ENCODE measurements at regions not wholly inside any gene's neighbourhood (a gene's known extent, or its start where the extent isn't known, plus 50 kb on each side); places are given as distances from the start of the nearest gene placed in this dataset.

DNA sequence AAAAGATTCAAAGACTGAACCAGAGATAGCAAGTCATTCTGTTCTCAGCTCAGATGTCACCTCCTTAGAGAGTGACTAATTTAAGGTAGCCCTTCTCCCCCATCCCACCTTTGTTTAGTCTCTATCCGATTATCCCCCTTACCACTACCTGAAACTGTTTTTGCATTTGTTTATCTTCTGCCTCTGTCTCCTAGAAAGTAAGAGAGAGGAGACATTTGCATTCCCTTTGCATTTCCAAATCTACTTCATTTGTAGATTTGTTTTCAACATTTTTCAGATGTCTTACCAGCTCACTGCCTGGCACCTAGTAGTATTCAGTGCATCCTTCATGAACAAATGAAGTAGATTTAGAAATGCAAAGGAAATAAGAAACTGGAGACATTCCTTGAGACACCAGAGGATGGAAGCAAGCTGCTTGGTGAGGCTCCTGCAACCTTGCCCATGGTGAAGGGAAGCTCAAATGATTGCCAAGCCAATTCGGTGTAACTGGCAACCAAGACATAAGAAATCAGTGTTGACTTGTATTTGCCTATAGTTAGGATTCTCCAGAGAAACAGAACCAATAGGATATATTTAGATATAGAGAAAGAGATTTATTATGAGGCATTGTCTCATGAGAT lies 385.7 kb downstream of the STK39 start (continued):
- TF ChIP-seq, protein P1, sequence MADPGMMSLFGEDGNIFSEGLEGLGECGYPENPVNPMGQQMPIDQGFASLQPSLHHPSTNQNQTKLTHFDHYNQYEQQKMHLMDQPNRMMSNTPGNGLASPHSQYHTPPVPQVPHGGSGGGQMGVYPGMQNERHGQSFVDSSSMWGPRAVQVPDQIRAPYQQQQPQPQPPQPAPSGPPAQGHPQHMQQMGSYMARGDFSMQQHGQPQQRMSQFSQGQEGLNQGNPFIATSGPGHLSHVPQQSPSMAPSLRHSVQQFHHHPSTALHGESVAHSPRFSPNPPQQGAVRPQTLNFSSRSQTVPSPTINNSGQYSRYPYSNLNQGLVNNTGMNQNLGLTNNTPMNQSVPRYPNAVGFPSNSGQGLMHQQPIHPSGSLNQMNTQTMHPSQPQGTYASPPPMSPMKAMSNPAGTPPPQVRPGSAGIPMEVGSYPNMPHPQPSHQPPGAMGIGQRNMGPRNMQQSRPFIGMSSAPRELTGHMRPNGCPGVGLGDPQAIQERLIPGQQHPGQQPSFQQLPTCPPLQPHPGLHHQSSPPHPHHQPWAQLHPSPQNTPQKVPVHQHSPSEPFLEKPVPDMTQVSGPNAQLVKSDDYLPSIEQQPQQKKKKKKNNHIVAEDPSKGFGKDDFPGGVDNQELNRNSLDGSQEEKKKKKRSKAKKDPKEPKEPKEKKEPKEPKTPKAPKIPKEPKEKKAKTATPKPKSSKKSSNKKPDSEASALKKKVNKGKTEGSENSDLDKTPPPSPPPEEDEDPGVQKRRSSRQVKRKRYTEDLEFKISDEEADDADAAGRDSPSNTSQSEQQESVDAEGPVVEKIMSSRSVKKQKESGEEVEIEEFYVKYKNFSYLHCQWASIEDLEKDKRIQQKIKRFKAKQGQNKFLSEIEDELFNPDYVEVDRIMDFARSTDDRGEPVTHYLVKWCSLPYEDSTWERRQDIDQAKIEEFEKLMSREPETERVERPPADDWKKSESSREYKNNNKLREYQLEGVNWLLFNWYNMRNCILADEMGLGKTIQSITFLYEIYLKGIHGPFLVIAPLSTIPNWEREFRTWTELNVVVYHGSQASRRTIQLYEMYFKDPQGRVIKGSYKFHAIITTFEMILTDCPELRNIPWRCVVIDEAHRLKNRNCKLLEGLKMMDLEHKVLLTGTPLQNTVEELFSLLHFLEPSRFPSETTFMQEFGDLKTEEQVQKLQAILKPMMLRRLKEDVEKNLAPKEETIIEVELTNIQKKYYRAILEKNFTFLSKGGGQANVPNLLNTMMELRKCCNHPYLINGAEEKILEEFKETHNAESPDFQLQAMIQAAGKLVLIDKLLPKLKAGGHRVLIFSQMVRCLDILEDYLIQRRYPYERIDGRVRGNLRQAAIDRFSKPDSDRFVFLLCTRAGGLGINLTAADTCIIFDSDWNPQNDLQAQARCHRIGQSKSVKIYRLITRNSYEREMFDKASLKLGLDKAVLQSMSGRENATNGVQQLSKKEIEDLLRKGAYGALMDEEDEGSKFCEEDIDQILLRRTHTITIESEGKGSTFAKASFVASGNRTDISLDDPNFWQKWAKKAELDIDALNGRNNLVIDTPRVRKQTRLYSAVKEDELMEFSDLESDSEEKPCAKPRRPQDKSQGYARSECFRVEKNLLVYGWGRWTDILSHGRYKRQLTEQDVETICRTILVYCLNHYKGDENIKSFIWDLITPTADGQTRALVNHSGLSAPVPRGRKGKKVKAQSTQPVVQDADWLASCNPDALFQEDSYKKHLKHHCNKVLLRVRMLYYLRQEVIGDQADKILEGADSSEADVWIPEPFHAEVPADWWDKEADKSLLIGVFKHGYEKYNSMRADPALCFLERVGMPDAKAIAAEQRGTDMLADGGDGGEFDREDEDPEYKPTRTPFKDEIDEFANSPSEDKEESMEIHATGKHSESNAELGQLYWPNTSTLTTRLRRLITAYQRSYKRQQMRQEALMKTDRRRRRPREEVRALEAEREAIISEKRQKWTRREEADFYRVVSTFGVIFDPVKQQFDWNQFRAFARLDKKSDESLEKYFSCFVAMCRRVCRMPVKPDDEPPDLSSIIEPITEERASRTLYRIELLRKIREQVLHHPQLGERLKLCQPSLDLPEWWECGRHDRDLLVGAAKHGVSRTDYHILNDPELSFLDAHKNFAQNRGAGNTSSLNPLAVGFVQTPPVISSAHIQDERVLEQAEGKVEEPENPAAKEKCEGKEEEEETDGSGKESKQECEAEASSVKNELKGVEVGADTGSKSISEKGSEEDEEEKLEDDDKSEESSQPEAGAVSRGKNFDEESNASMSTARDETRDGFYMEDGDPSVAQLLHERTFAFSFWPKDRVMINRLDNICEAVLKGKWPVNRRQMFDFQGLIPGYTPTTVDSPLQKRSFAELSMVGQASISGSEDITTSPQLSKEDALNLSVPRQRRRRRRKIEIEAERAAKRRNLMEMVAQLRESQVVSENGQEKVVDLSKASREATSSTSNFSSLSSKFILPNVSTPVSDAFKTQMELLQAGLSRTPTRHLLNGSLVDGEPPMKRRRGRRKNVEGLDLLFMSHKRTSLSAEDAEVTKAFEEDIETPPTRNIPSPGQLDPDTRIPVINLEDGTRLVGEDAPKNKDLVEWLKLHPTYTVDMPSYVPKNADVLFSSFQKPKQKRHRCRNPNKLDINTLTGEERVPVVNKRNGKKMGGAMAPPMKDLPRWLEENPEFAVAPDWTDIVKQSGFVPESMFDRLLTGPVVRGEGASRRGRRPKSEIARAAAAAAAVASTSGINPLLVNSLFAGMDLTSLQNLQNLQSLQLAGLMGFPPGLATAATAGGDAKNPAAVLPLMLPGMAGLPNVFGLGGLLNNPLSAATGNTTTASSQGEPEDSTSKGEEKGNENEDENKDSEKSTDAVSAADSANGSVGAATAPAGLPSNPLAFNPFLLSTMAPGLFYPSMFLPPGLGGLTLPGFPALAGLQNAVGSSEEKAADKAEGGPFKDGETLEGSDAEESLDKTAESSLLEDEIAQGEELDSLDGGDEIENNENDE (IDR thresholded peaks at IDR 0.05; ENCODE audit: insufficient replicate concordance, low read length), result peak; percentile 85
- no peak for TF ChIP-seq ZNF274 (IDR thresholded peaks at IDR 0.05; ENCODE audit: borderline replicate concordance, extremely low read depth, low read length)
- no peak for TF ChIP-seq KDM4A (IDR thresholded peaks at IDR 0.05; ENCODE audit: low read depth, low read length, severe bottlenecking)
- no peak for TF ChIP-seq BRCA1 (IDR thresholded peaks at IDR 0.05; ENCODE audit: low read depth, low read length)
- TF ChIP-seq RBBP5 (IDR thresholded peaks at IDR 0.05; ENCODE audit: borderline replicate concordance, low read depth, low read length), result no peak
- no peak for TF ChIP-seq SAP30 (IDR thresholded peaks at IDR 0.05; ENCODE audit: insufficient read depth, insufficient replicate concordance, low read length)
- no peak for TF ChIP-seq EZH2 (IDR thresholded peaks at IDR 0.05; ENCODE audit: low read depth, low read length, severe bottlenecking)
- TF ChIP-seq JUND (IDR thresholded peaks at IDR 0.05; ENCODE audit: low read length), result no peak
- no peak for TF ChIP-seq SUZ12 (IDR thresholded peaks at IDR 0.05; ENCODE audit: low read length)
